22Rv1 (cell line): ENCODE measurements at regions not wholly inside any gene's neighbourhood (a gene's known extent, or its start where the extent isn't known, plus 50 kb on each side); places are given as distances from the start of the nearest gene placed in this dataset.

Experiments
- ZFX ChIP-seq: fragments of 450-650 bp; IDR thresholded peaks from 2 replicates; pipeline ENCODE4 v1.6.1; 2017; ENCODE audit warnings: antibody characterized with exemption, borderline replicate concordance
- TF ChIP-seq, protein P1 (sequence below): fragments of 450-650 bp; IDR thresholded peaks from 2 replicates; pipeline ENCODE4 v1.5.1; 2017; ENCODE audit warnings: mild to moderate bottlenecking

DNA sequence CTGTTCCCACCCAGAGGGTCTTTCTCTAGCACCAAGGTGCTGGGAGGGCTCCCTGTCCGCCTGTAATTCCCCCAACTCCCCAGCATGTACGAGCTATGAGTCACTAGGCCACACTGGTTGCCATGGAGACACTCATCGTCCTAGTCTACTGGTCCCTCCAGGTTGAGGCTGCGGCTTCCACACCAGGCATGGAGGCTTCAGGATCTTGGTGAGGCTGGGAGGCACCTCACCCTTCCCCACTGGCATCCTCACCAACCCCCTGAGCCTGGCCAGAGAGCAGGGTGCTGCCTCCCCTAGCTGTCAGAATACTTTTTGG, 75.6 kb upstream of the KAZN start:
- TF ChIP-seq, protein P1, sequence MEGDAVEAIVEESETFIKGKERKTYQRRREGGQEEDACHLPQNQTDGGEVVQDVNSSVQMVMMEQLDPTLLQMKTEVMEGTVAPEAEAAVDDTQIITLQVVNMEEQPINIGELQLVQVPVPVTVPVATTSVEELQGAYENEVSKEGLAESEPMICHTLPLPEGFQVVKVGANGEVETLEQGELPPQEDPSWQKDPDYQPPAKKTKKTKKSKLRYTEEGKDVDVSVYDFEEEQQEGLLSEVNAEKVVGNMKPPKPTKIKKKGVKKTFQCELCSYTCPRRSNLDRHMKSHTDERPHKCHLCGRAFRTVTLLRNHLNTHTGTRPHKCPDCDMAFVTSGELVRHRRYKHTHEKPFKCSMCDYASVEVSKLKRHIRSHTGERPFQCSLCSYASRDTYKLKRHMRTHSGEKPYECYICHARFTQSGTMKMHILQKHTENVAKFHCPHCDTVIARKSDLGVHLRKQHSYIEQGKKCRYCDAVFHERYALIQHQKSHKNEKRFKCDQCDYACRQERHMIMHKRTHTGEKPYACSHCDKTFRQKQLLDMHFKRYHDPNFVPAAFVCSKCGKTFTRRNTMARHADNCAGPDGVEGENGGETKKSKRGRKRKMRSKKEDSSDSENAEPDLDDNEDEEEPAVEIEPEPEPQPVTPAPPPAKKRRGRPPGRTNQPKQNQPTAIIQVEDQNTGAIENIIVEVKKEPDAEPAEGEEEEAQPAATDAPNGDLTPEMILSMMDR, result no peak
- no peak for TF ChIP-seq ZFX
